Activated CD8-positive, alpha-beta memory T cell treated with anti-CD3 and anti-CD28 coated beads for 1 hour (primary cell): ENCODE measurements at regions not wholly inside any gene's neighbourhood (a gene's known extent, or its start where the extent isn't known, plus 50 kb on each side); places are given as distances from the start of the nearest gene placed in this dataset.
A peak's percentile ranks its signal among the peaks of the same experiment; 100 is the strongest.
"Not testable (repeated sequence)": the region's sequence is repeated elsewhere in the genome, so short reads cannot be mapped to it uniquely, and the experiment has no call there.

Experiments used
- DNase-seq, 2 donors: peaks; one replicate each; pipeline ENCODE4 v3.0.0-alpha.2; 2020; ENCODE audit warnings: low read depth in 1 of 2; ENCODE audit errors: extremely low read depth in 1 of 2

- DNase-seq = not testable (repeated sequence)
These were observed 210.8 kb downstream of the CCDC74A start for GRCh38 chr2:131738533-131738932.

GRCh38 chr2:131738996-131739434, 211.3 kb downstream of the CCDC74A start:
- not testable (repeated sequence) for DNase-seq

GRCh38 chr2:131753640-131754561, 226.2 kb downstream of the CCDC74A start:
- DNase-seq = no peak

GRCh38 chr2:131754929-131755720, 227.4 kb downstream of the CCDC74A start:
- DNase-seq = no peak

- DNase-seq = no peak
These were observed 228.6 kb downstream of the CCDC74A start for GRCh38 chr2:131756141-131756907.

GRCh38 chr2:131758941-131759340, 231.3 kb downstream of the CCDC74A start:
- DNase-seq = not testable (repeated sequence)

GRCh38 chr2:131774955-131775555, 247.4 kb downstream of the CCDC74A start:
- DNase-seq = not testable (repeated sequence)

- DNase-seq = not testable (repeated sequence)
These were observed 248.3 kb downstream of the CCDC74A start for GRCh38 chr2:131775903-131776506.

GRCh38 chr2:131780446-131780845, 252.8 kb downstream of the CCDC74A start:
- DNase-seq = not testable (repeated sequence)

- DNase-seq = no peak
These were observed 273.6 kb downstream of the CCDC74A start for GRCh38 chr2:131801210-131801744.

- peak in 1 of 2 donors; percentile 65 for DNase-seq
These were observed 274.2 kb downstream of the CCDC74A start for GRCh38 chr2:131801745-131802350.

- DNase-seq = not testable (repeated sequence)
These were observed 274.7 kb downstream of the CCDC74A start for GRCh38 chr2:131802351-131802836.

- DNase-seq = not testable (repeated sequence)
These were observed 275.5 kb downstream of the CCDC74A start for GRCh38 chr2:131803237-131803636.

- not testable (repeated sequence) for DNase-seq
These were observed 284.9 kb downstream of the CCDC74A start for GRCh38 chr2:131812605-131813004.

GRCh38 chr2:131813378-131813777, 285.7 kb downstream of the CCDC74A start:
- DNase-seq = not testable (repeated sequence)

- DNase-seq = not testable (repeated sequence)
These were observed 290.7 kb downstream of the CCDC74A start for GRCh38 chr2:131818267-131818973.

GRCh38 chr2:131822237-131822721, 294.6 kb downstream of the CCDC74A start:
- not testable (repeated sequence) for DNase-seq

GRCh38 chr2:131823058-131823457, 295.4 kb downstream of the CCDC74A start:
- DNase-seq = not testable (repeated sequence)
